ENCODE measurements at regions not wholly inside any gene's neighbourhood (a gene's known extent, or its start where the extent isn't known, plus 50 kb on each side); places are given as distances from the start of the nearest gene placed in this dataset.

- FAIRE-seq: no peak
These were observed 285.9 kb downstream of the KIF4B start for GRCh38 chr5:155299386-155300005.

GRCh38 chr5:155303120-155303519, 289.6 kb downstream of the KIF4B start:
- no peak for FAIRE-seq

GRCh38 chr5:155307229-155307628, 293.7 kb downstream of the KIF4B start:
- no peak for FAIRE-seq

DNA sequence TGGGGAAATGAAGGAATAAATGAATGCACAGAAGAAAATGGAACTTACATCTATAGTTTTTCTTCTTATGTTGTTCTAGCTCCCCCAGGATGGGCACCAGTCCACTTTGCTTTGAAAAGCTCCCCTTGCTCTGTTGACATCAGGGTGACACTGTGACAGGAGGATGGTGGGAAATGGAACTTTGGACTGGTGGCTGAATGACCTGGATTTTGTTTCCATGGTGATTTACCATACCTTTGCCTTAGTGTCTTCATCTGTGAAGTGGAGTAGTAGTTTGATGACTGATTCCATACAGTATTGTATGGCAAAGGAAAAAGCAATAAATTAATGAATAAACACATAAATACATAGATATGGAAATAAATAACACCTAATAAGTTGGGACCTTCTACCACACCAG, 294.7 kb downstream of the KIF4B start:
- no peak for FAIRE-seq

GRCh38 chr5:155309021-155309746, 295.6 kb downstream of the KIF4B start:
- FAIRE-seq: no peak

DNA sequence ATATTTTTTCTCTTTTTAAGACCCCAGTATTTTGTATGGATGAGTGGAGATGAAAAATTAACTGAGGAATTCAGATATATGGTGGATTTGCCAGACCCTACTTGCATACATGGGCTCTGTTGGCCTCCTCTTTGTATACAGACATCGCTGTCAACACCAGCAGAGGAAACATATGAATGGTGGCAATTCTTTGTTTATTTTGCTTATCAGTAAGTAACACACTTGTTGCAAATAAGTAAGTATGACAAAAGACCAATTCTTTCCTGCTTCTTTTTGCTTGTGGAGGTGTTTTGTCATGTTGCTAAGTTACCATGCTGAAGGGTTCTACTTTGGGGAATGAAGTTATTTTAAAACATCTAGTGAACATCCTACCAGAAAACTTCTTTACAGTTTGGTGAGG, 298.2 kb downstream of the KIF4B start:
- FAIRE-seq: no peak

- FAIRE-seq: no peak
These were observed 300.0 kb downstream of the KIF4B start for GRCh38 chr5:155313518-155313917.

DNA sequence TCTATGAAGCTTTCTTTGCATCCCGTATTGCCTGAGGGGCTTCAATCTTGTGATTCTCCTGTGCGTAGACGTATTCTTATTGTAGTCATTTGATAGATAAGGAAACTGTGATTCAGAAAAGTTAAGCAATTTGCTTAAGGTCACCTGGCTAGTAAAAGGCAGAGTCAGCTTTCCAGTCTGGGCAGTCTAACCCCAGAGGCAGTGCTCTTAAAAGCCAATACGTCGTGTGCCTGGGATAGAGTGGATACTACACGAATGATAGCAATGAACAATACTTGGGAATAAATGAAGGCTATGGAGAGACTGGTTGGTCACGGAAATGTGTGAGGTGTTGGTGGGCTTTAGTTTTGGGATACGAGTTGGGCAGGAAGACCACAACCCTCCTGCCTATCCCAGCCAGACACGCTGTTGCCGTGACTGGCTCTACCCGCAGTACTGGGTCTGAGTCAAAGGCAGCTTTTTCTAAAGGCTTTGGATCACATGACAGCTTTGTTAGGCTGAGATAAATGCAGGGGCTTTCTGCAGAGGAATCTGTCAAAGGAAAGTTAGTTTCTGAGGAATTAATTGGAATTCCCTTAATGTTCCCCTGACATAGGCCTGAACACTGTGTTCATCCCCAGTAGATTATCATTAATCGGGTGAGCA, 302.6 kb downstream of the KIF4B start:
- no peak for FAIRE-seq

GRCh38 chr5:155332618-155333017, 319.1 kb downstream of the KIF4B start:
- no peak for FAIRE-seq

GRCh38 chr5:155342956-155343355, 329.4 kb downstream of the KIF4B start:
- FAIRE-seq: no peak

GRCh38 chr5:155343468-155343867, 329.9 kb downstream of the KIF4B start:
- no peak for FAIRE-seq

- no peak for FAIRE-seq
These were observed 339.7 kb downstream of the KIF4B start for GRCh38 chr5:155353231-155353630.

GRCh38 chr5:155366096-155366495, 352.5 kb downstream of the KIF4B start:
- FAIRE-seq: no peak

- no peak for FAIRE-seq
These were observed 354.3 kb downstream of the KIF4B start for GRCh38 chr5:155367841-155368240.

DNA sequence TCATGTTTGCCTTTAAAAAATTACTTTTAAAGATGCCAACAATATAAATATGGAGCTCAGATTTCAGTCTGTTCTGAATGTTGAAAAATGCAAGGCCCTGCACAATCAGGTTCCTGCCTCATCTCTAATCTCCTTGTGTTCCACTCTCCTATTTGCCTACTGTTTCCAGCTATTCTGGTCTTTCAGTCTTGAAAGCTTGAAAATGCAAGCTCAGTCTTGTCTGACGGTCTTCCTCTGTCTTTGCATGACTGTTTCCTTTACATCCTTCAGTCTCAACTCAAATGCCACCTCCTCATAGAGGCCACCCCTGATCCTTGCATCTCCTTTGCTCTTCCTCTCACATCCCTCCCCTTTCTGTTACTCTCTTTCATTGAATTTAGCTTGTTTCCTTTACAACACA, 354.9 kb downstream of the KIF4B start:
- FAIRE-seq: no peak

DNA sequence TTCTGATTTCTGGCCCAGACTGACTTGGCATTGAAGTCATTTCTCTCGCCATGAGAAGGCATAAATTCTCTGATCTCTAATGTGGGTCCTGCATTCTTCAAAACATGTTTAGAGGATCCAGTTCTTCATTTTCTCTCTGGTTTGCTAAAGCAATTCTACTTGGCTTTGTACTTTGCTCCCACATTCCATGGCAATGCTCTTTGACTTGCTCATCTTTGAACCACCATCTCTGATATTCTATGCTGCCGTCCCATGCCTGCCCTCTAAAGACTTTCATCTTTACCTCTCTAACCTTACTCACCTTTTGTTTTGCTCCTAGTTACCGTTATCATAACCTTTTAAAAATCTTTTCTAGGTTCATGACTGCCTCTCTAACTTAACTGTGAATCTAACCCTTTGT, 366.9 kb downstream of the KIF4B start:
- no peak for FAIRE-seq

- FAIRE-seq: no peak
These were observed 368.1 kb downstream of the KIF4B start for GRCh38 chr5:155381654-155382053.

- no peak for FAIRE-seq
These were observed 375.9 kb downstream of the KIF4B start for GRCh38 chr5:155389498-155389897.

GRCh38 chr5:155394727-155395126, 381.2 kb downstream of the KIF4B start:
- FAIRE-seq: no peak

DNA sequence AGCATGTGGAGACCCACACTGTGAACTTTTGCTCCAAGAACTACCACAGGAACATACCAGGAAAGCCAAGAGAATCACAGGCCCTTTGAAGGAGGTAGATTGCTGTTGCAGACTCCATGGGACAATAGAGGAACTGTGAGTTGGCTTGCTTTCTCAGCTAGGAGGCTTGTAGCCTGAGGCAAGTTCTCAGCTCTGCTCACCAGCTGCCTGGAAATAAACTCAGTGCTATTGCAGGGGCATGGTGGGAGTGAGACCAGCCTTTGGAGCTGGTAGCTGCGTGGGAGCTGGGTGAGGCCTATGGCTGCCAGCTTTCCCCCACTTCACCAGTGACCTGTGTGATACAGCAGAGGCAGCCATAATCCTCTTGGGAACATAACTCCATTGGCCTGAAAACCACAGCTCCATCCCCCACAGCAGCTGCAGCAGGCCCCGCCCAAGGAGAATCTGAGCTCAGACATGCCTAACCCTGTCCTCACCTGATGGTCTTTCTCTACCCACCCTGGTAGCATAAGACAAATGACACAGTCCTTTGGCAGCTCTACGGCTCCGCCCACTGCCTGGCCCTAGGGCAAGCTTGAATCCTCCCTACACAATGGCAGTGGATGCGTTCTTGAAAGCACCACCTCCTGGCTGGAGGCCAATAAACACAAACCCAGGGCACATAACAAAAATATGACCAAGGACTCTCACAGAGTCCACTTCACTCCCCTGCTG, 389.5 kb downstream of the KIF4B start:
- FAIRE-seq: no peak

DNA sequence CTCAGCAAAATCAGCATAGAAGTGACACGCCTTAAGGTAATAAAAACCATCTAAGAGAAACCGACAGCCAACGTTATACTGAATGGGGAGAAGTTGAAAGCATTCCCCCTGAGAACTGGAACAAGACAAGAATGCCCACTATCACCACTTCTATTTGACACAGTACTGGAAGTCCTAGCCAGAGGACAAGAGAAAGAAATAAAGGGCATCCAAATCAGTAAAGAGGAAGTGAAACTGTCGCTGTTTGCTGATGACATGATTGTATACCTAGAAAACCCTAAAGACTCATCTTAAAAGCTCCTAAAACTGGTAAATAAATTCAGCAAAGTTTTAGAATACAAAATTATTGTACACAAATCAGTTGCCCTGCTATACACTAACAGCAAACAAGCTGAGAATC, 393.3 kb downstream of the KIF4B start:
- no peak for FAIRE-seq

GRCh38 chr5:155408465-155408864, 394.9 kb downstream of the KIF4B start:
- no peak for FAIRE-seq

GRCh38 chr5:155416765-155417164, 403.2 kb downstream of the KIF4B start:
- peak; percentile 57 for FAIRE-seq

All from endometrium (tissue), 2 donors.